ENCODE measurements at regions not wholly inside any gene's neighbourhood (a gene's known extent, or its start where the extent isn't known, plus 50 kb on each side); places are given as distances from the start of the nearest gene placed in this dataset.

- Histone ChIP-seq H3K9me3 (ENCODE audit: control insufficient read depth, low read length) (no peaks in the 10 kb centered on the region), H3K4me3 (ENCODE audit: insufficient read depth, low read depth, low read length, poor library complexity, severe bottlenecking) (no peak overlapping the region), H3K27me3 (replicated peaks; ENCODE audit: control insufficient read depth, insufficient read depth, low read length, poor library complexity, severe bottlenecking) (no peaks in the 10 kb centered on the region), H3K27ac (ENCODE audit: insufficient read depth, low read length, poor library complexity, severe bottlenecking) (no peak overlapping the region), H3K4me1 (ENCODE audit: control insufficient read depth, insufficient read depth, low read length, poor library complexity, severe bottlenecking) (no peaks in the 10 kb centered on the region), H3K36me3 (ENCODE audit: control insufficient read depth, insufficient read depth, low read length) (no peaks in the 10 kb centered on the region)
- no peak for DNase-seq
Observed at GRCh38 chr6:9409126-9409525, 973.8 kb upstream of the SLC35B3 start.

GRCh38 chr6:9408402-9409117 is 973.2 kb upstream of the SLC35B3 start:
- Histone ChIP-seq H3K9me3 (ENCODE audit: control insufficient read depth, low read length) (no peaks in the 10 kb centered on the region), H3K36me3 (ENCODE audit: control insufficient read depth, insufficient read depth, low read length) (no peaks in the 10 kb centered on the region), H3K27me3 (replicated peaks; ENCODE audit: control insufficient read depth, insufficient read depth, low read length, poor library complexity, severe bottlenecking) (no peaks in the 10 kb centered on the region), H3K4me3 (ENCODE audit: insufficient read depth, low read depth, low read length, poor library complexity, severe bottlenecking) (no peak overlapping the region), H3K4me1 (ENCODE audit: control insufficient read depth, insufficient read depth, low read length, poor library complexity, severe bottlenecking) (no peaks in the 10 kb centered on the region), H3K27ac (ENCODE audit: insufficient read depth, low read length, poor library complexity, severe bottlenecking) (no peak overlapping the region)
- DNase-seq: no peak

- Histone ChIP-seq H3K27ac (ENCODE audit: insufficient read depth, low read length, poor library complexity, severe bottlenecking) (no peak overlapping the region), H3K36me3 (ENCODE audit: control insufficient read depth, insufficient read depth, low read length) (no peaks in the 10 kb centered on the region)
Observed at GRCh38 chr6:9405825-9406224, 970.5 kb upstream of the SLC35B3 start.

DNA sequence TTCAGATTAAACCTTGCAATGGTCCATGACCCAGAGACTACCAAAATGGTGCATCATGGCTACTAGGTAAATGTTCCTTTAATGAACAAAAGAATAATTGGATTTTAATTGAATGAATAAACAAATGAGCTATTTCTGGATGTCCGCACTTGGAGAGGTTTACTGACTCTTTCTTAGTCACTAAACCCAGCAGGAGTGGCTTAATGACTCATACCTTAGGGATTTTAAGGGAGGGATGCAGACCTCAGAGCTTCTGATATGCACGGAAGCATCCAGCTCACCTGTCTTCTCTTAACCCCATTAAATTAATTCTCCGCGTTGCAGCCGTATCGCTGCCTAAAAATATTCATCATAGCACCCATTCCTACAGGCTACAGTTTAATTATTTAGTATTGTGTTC is 970.0 kb upstream of the SLC35B3 start:
- no peaks in the 10 kb centered on the region for H3K36me3 ChIP-seq (ENCODE audit: control insufficient read depth, insufficient read depth, low read length)
- no peak overlapping the region for H3K4me3 ChIP-seq (ENCODE audit: insufficient read depth, low read depth, low read length, poor library complexity, severe bottlenecking)
- no peaks in the 10 kb centered on the region for H3K4me1 ChIP-seq (ENCODE audit: control insufficient read depth, insufficient read depth, low read length, poor library complexity, severe bottlenecking)
- no peak for DNase-seq
- H3K27ac ChIP-seq (ENCODE audit: insufficient read depth, low read length, poor library complexity, severe bottlenecking): no peak overlapping the region
- H3K27me3 ChIP-seq (replicated peaks; ENCODE audit: control insufficient read depth, insufficient read depth, low read length, poor library complexity, severe bottlenecking): no peaks in the 10 kb centered on the region
- no peaks in the 10 kb centered on the region for H3K9me3 ChIP-seq (ENCODE audit: control insufficient read depth, low read length)

More at GRCh38 chr6:9405825-9406224, 970.5 kb upstream of the SLC35B3 start:
- no peaks in the 10 kb centered on the region for H3K9me3 ChIP-seq (ENCODE audit: control insufficient read depth, low read length)
- H3K27me3 ChIP-seq (replicated peaks; ENCODE audit: control insufficient read depth, insufficient read depth, low read length, poor library complexity, severe bottlenecking): no peaks in the 10 kb centered on the region
- H3K4me3 ChIP-seq (ENCODE audit: insufficient read depth, low read depth, low read length, poor library complexity, severe bottlenecking): no peak overlapping the region
- no peaks in the 10 kb centered on the region for H3K4me1 ChIP-seq (ENCODE audit: control insufficient read depth, insufficient read depth, low read length, poor library complexity, severe bottlenecking)
- no peak for DNase-seq

- Histone ChIP-seq H3K36me3 (ENCODE audit: control insufficient read depth, insufficient read depth, low read length) (no peaks in the 10 kb centered on the region), H3K4me1 (ENCODE audit: control insufficient read depth, insufficient read depth, low read length, poor library complexity, severe bottlenecking) (no peaks in the 10 kb centered on the region), H3K27ac (ENCODE audit: insufficient read depth, low read length, poor library complexity, severe bottlenecking) (no peak overlapping the region), H3K9me3 (ENCODE audit: control insufficient read depth, low read length) (no peaks in the 10 kb centered on the region), H3K4me3 (ENCODE audit: insufficient read depth, low read depth, low read length, poor library complexity, severe bottlenecking) (no peak overlapping the region), H3K27me3 (replicated peaks; ENCODE audit: control insufficient read depth, insufficient read depth, low read length, poor library complexity, severe bottlenecking) (no peaks in the 10 kb centered on the region)
- DNase-seq: no peak
Observed at GRCh38 chr6:9404351-9405146, 969.2 kb upstream of the SLC35B3 start.

DNA sequence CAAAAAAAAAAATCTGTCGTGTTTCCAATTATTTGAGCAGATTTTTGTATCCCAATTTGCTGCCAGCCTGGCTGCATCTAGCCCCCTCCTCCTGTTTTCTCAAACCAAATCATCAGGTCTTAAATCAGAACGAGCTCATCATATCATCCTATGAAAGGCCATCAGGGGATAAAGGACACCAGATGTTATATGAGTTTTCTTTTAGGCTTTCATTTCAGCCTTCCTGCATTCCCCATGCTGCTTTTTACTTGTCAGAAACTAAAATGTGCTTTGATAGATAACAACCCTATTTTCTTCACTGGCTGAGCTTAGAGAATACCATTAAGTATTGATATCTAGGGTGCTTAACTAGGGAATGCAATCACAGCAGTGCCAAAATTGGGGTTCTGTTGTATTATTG is 968.4 kb upstream of the SLC35B3 start:
- H3K27ac ChIP-seq (ENCODE audit: insufficient read depth, low read length, poor library complexity, severe bottlenecking): no peak overlapping the region
- no peaks in the 10 kb centered on the region for H3K36me3 ChIP-seq (ENCODE audit: control insufficient read depth, insufficient read depth, low read length)

GRCh38 chr6:9401960-9402359 is 966.6 kb upstream of the SLC35B3 start:
- Histone ChIP-seq H3K27me3 (replicated peaks; ENCODE audit: control insufficient read depth, insufficient read depth, low read length, poor library complexity, severe bottlenecking) (no peaks in the 10 kb centered on the region), H3K4me3 (ENCODE audit: insufficient read depth, low read depth, low read length, poor library complexity, severe bottlenecking) (no peak overlapping the region), H3K36me3 (ENCODE audit: control insufficient read depth, insufficient read depth, low read length) (no peaks in the 10 kb centered on the region), H3K4me1 (ENCODE audit: control insufficient read depth, insufficient read depth, low read length, poor library complexity, severe bottlenecking) (no peaks in the 10 kb centered on the region), H3K9me3 (ENCODE audit: control insufficient read depth, low read length) (no peaks in the 10 kb centered on the region), H3K27ac (ENCODE audit: insufficient read depth, low read length, poor library complexity, severe bottlenecking) (no peak overlapping the region)
- no peak for DNase-seq

More for the DNA sequence above, 968.4 kb upstream of the SLC35B3 start:
- Histone ChIP-seq H3K9me3 (ENCODE audit: control insufficient read depth, low read length) (no peaks in the 10 kb centered on the region), H3K4me3 (ENCODE audit: insufficient read depth, low read depth, low read length, poor library complexity, severe bottlenecking) (no peak overlapping the region), H3K4me1 (ENCODE audit: control insufficient read depth, insufficient read depth, low read length, poor library complexity, severe bottlenecking) (no peaks in the 10 kb centered on the region), H3K27me3 (replicated peaks; ENCODE audit: control insufficient read depth, insufficient read depth, low read length, poor library complexity, severe bottlenecking) (no peaks in the 10 kb centered on the region)
- no peak for DNase-seq

GRCh38 chr6:9399916-9400315 is 964.6 kb upstream of the SLC35B3 start:
- no peak overlapping the region for H3K4me3 ChIP-seq (ENCODE audit: insufficient read depth, low read depth, low read length, poor library complexity, severe bottlenecking)
- no peaks in the 10 kb centered on the region for H3K27me3 ChIP-seq (replicated peaks; ENCODE audit: control insufficient read depth, insufficient read depth, low read length, poor library complexity, severe bottlenecking)
- no peak overlapping the region for H3K27ac ChIP-seq (ENCODE audit: insufficient read depth, low read length, poor library complexity, severe bottlenecking)
- no peaks in the 10 kb centered on the region for H3K9me3 ChIP-seq (ENCODE audit: control insufficient read depth, low read length)
- H3K4me1 ChIP-seq (ENCODE audit: control insufficient read depth, insufficient read depth, low read length, poor library complexity, severe bottlenecking): no peaks in the 10 kb centered on the region
- no peaks in the 10 kb centered on the region for H3K36me3 ChIP-seq (ENCODE audit: control insufficient read depth, insufficient read depth, low read length)
- no peak for DNase-seq

DNA sequence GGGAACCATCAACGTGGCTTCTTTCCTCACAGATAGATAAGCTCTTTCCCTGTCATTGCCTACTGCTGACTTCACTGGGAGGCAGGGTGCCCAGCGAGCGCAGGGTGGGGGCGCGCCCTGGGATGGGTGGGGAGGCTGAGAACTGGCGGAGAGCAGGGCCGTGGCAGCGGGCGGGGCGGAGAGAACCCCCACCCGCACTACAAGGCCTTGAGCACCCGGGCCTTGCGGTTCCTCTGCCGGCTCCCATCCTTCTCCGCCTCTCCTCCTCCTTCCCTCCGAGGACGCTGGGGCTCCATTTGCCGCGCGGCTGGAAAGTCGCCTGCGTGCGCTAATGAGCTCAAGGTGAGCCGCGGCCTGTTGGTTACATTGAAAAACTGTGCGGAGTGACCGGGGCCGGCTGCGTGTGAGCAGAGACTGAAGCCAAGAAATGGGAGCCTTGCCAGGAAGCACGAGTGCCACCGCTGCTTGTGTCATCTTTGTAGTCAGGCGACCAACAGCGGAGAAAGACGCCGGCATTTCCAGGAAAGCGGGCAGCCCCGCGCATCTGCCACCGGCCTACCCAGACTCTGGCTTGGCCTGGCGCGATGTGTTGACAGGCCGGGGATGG is 963.5 kb upstream of the SLC35B3 start:
- H3K4me1 ChIP-seq (ENCODE audit: control insufficient read depth, insufficient read depth, low read length, poor library complexity, severe bottlenecking): no peaks in the 10 kb centered on the region
- H3K9me3 ChIP-seq (ENCODE audit: control insufficient read depth, low read length): no peaks in the 10 kb centered on the region
- H3K27ac ChIP-seq (ENCODE audit: insufficient read depth, low read length, poor library complexity, severe bottlenecking): no peak overlapping the region
- H3K4me3 ChIP-seq (ENCODE audit: insufficient read depth, low read depth, low read length, poor library complexity, severe bottlenecking): no peak overlapping the region
- no peaks in the 10 kb centered on the region for H3K27me3 ChIP-seq (replicated peaks; ENCODE audit: control insufficient read depth, insufficient read depth, low read length, poor library complexity, severe bottlenecking)
- H3K36me3 ChIP-seq (ENCODE audit: control insufficient read depth, insufficient read depth, low read length): no peaks in the 10 kb centered on the region
- DNase-seq: no peak
